Right renal pelvis (tissue), 4 donors: ENCODE measurements at regions not wholly inside any gene's neighbourhood (a gene's known extent, or its start where the extent isn't known, plus 50 kb on each side); places are given as distances from the start of the nearest gene placed in this dataset.

Source experiments
- DNase-seq, 4 donors: peaks; one replicate each; pipeline ENCODE4 v3.0.0-alpha.2; 2013; ENCODE audit warnings: low read depth in 4 of 4, low spot score in 3 of 4, missing footprints in 1 of 4

- no peak for DNase-seq
Observed at GRCh38 chr7:54888734-54889082, 129.7 kb upstream of the SEC61G start.

GRCh38 chr7:54897891-54898290 is 120.9 kb upstream of the EGFR start:
- DNase-seq: no peak

GRCh38 chr7:54898659-54899340 is 120.0 kb upstream of the EGFR start:
- DNase-seq: no peak

- DNase-seq: no peak
Observed at GRCh38 chr7:54901840-54902239, 117.0 kb upstream of the EGFR start.

- DNase-seq: no peak
Observed at GRCh38 chr7:54904130-54904529, 114.7 kb upstream of the EGFR start.

- DNase-seq: no peak
Observed at GRCh38 chr7:54904986-54905385, 113.8 kb upstream of the EGFR start.

GRCh38 chr7:54906963-54907362 is 111.9 kb upstream of the EGFR start:
- DNase-seq: no peak

GRCh38 chr7:54907981-54908380 is 110.8 kb upstream of the EGFR start:
- no peak for DNase-seq

- DNase-seq: no peak
Observed at GRCh38 chr7:54908760-54909438, 109.9 kb upstream of the EGFR start.

- DNase-seq: no peak
Observed at GRCh38 chr7:54915870-54916598, 102.8 kb upstream of the EGFR start.

- DNase-seq: no peak
Observed at GRCh38 chr7:54917613-54918391, 101.0 kb upstream of the EGFR start.

- DNase-seq: no peak
Observed at GRCh38 chr7:54921116-54921515, 97.7 kb upstream of the EGFR start.

- no peak for DNase-seq
Observed at GRCh38 chr7:54931532-54931931, 87.3 kb upstream of the EGFR start.

GRCh38 chr7:54932818-54933543 is 85.8 kb upstream of the EGFR start:
- peak; percentile 29 to 50 (median 34) for DNase-seq

- DNase-seq: no peak
Observed at GRCh38 chr7:54933643-54934042, 85.2 kb upstream of the EGFR start.

- DNase-seq: no peak
Observed at GRCh38 chr7:54940748-54941147, 78.1 kb upstream of the EGFR start.

- DNase-seq: no peak
Observed at GRCh38 chr7:54944179-54944578, 74.6 kb upstream of the EGFR start.

GRCh38 chr7:54946271-54946670 is 72.5 kb upstream of the EGFR start:
- DNase-seq: no peak

GRCh38 chr7:54946764-54947163 is 72.1 kb upstream of the EGFR start:
- DNase-seq: no peak

- DNase-seq: no peak
Observed at GRCh38 chr7:54947266-54947665, 71.6 kb upstream of the EGFR start.
